HEK293 (cell line): ENCODE measurements at regions not wholly inside any gene's neighbourhood (a gene's known extent, or its start where the extent isn't known, plus 50 kb on each side); places are given as distances from the start of the nearest gene placed in this dataset.

Experiments used
- CTCF ChIA-PET: fragments of 350-600 bp; formaldehyde crosslinking; extraction: SDS; loops from one replicate; lab custom pipeline; 2021; ENCODE audit warnings: antibody characterized with exemption; lab: Yijun Ruan, JAX
- POLR2A ChIA-PET: fragments of 300-600 bp; formaldehyde crosslinking; extraction: SDS; loops from one replicate; lab custom pipeline; 2020; ENCODE audit warnings: antibody characterized with exemption, inconsistent platforms; lab: Yijun Ruan, JAX
- H3K27ac ChIP-seq: fragments of 200-500 bp; sonication (Bioruptor generic); 2 replicates; pipeline ENCODE4 v1.5.1; 2014; ENCODE audit warnings: low read depth, low read length, control low read depth, inconsistent platforms; ENCODE audit errors: extremely low read depth
- H3K36me3 ChIP-seq, 2 experiments: fragments of 200-500 bp in 1 of 2; sonication (Bioruptor generic) in 1 of 2; 1 replicate in 1 of 2; 2 replicates in 1 of 2; pipeline ENCODE4 v1.5.1; 2014 to 2017; ENCODE audit warnings: inconsistent platforms in 2 of 2, low read length in 2 of 2; ENCODE audit not compliant: control insufficient read depth in 2 of 2, insufficient read depth in 1 of 2
- H3K4me1 ChIP-seq: fragments of 200-500 bp; sonication (Bioruptor generic); 2 replicates; pipeline ENCODE4 v1.5.1; 2014; ENCODE audit warnings: mild to moderate bottlenecking, low read length, inconsistent platforms; ENCODE audit not compliant: control insufficient read depth, insufficient read depth
- H3K4me3 ChIP-seq: 2 replicates; pipeline ENCODE4 v1.5.1; 2011; ENCODE audit warnings: low read depth, mild to moderate bottlenecking, control low read depth, low read length, moderate library complexity
- H3K9me3 ChIP-seq: fragments of 200-500 bp; sonication (Bioruptor generic); 2 replicates; pipeline ENCODE4 v1.5.1; 2014; ENCODE audit warnings: low read depth, low read length, inconsistent platforms; ENCODE audit not compliant: control insufficient read depth, insufficient read depth
- KLF1 ChIP-seq: fragments of 450-650 bp; formaldehyde crosslinking; IDR thresholded peaks from 2 replicates; pipeline ENCODE4 v1.5.1; 2016; ENCODE audit warnings: missing biosample characterization, missing genetic modification characterization
- ZNF112 ChIP-seq: fragments of 450-650 bp; formaldehyde crosslinking; IDR thresholded peaks from 2 replicates; pipeline ENCODE4 v1.5.0; 2017; ENCODE audit warnings: missing biosample characterization, missing genetic modification characterization

- Histone ChIP-seq H3K4me1 (no peaks in the 10 kb centered on the region), H3K36me3 (no peaks in the 10 kb centered on the region), H3K27ac (no peak overlapping the region), H3K9me3 (no peaks in the 10 kb centered on the region), H3K4me3 (no peak overlapping the region)
- POLR2A ChIA-PET = no interaction called here
- CTCF ChIA-PET = no interaction called here
- TF ChIP-seq ZNF112 (tag by site-specific recombination) (no peak), KLF1 (tag by site-specific recombination) (no peak)
Observed at GRCh38 chr10:4909118-4909517, 54.1 kb upstream of the AKR1C1 start.
